Glutamatergic neuron (in vitro differentiated cells): ENCODE measurements at regions not wholly inside any gene's neighbourhood (a gene's known extent, or its start where the extent isn't known, plus 50 kb on each side); places are given as distances from the start of the nearest gene placed in this dataset.

Source experiments
- DNase-seq: peaks from one replicate; pipeline ENCODE4 v3.0.0; 2022
- H3K27ac Mint-ChIP-seq: one replicate; pipeline ENCODE4 v1.8.0; 2020; ENCODE audit warnings: mild to moderate bottlenecking, mixed read lengths, inconsistent platforms; ENCODE audit not compliant: unreplicated experiment
- H3K27me3 Mint-ChIP-seq: one replicate; pipeline ENCODE4 v1.8.0; 2020; ENCODE audit warnings: mild to moderate bottlenecking, moderate library complexity, mixed read lengths, inconsistent platforms; ENCODE audit not compliant: unreplicated experiment
- H3K36me3 Mint-ChIP-seq: one replicate; pipeline ENCODE4 v1.8.0; 2020; ENCODE audit warnings: mild to moderate bottlenecking, mixed read lengths, inconsistent platforms; ENCODE audit not compliant: unreplicated experiment
- H3K4me1 Mint-ChIP-seq: one replicate; pipeline ENCODE4 v1.8.0; 2020; ENCODE audit warnings: mild to moderate bottlenecking, low read depth, mixed read lengths, inconsistent platforms; ENCODE audit not compliant: unreplicated experiment
- H3K4me3 Mint-ChIP-seq: one replicate; pipeline ENCODE4 v1.8.0; 2020; ENCODE audit warnings: mild to moderate bottlenecking, mixed read lengths, inconsistent platforms; ENCODE audit not compliant: unreplicated experiment
- H3K9me3 Mint-ChIP-seq: one replicate; pipeline ENCODE4 v1.8.0; 2020; ENCODE audit warnings: mild to moderate bottlenecking, moderate library complexity, mixed read lengths, inconsistent platforms; ENCODE audit not compliant: unreplicated experiment
- TF ChIP-seq, protein P1 (sequence below): fragments of 200-600 bp; sonication (generic); IDR thresholded peaks from one replicate; pipeline ENCODE4 v1.5.0; 2021; ENCODE audit not compliant: partially characterized antibody, unreplicated experiment

DNA sequence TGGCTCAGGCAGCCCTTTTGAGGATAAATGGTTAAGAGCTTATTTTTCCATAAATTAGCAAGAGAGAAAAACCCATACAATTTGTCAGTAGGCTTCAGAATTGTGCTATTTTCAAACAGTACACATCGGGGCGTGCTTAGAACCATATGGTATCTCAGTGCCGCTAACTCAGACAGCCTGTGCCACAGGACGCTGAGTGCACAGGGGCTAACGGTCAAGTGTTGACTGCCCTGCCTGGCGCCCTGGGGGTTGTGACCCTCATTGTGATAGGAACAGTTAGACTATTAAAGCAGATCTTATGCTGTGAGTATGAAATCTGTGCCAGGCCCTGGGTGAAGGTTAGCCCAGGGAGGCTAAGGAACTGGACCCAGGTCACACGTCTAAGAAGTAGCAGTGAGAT lies 1519.7 kb downstream of the BRD1 start:
- TF ChIP-seq, protein P1, sequence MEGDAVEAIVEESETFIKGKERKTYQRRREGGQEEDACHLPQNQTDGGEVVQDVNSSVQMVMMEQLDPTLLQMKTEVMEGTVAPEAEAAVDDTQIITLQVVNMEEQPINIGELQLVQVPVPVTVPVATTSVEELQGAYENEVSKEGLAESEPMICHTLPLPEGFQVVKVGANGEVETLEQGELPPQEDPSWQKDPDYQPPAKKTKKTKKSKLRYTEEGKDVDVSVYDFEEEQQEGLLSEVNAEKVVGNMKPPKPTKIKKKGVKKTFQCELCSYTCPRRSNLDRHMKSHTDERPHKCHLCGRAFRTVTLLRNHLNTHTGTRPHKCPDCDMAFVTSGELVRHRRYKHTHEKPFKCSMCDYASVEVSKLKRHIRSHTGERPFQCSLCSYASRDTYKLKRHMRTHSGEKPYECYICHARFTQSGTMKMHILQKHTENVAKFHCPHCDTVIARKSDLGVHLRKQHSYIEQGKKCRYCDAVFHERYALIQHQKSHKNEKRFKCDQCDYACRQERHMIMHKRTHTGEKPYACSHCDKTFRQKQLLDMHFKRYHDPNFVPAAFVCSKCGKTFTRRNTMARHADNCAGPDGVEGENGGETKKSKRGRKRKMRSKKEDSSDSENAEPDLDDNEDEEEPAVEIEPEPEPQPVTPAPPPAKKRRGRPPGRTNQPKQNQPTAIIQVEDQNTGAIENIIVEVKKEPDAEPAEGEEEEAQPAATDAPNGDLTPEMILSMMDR = no peak
- Mint-ChIP-seq H3K36me3 (peaks cover 7% of the 10 kb centered on the region), H3K27ac (no peak overlapping the region), H3K4me3 (no peak overlapping the region), H3K27me3 (no peaks in the 10 kb centered on the region), H3K9me3 (peaks cover 7% of the 10 kb centered on the region), H3K4me1 (no peaks in the 10 kb centered on the region)
- DNase-seq = no peak

DNA sequence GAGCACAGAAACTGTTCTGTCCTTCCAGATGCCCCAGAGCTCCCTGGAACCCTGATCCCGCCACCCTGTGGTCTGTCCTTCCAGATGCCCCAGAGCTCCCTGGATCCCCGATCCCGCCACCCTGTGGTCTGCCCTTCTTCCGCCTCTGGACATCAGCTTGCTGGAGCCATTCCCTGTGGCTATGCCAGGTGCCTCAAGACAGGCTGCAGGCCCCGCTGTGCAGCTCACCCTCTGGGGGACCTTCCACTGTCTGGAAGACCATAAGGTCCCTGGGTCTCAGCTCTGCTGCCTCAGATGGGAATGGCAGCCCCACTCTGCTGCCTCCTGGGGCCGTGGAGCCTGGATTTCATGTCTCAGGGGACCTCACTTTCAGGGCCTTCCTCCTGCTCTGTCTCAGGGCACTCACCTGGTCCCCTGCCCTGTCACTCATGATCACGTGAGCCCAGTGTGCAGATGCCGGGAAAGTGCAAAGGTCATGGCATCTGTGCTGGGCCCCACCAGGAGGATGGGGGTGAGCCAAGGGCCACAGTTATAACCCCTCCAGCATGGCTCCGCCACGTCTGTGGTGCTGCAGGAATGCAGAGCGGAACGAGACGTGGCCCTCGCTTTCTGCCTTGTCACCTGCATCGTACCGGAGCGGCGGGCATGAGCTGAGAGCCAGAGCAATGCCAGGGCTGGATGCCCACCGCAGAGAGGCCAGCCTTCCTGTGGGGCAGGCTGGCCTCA lies 1520.7 kb downstream of the BRD1 start:
- TF ChIP-seq, protein P1 = no peak
- Mint-ChIP-seq H3K36me3 (peaks cover 3% of the 10 kb centered on the region), H3K27ac (no peak overlapping the region), H3K4me1 (no peaks in the 10 kb centered on the region), H3K9me3 (peaks cover 9% of the 10 kb centered on the region), H3K27me3 (peaks cover 3% of the 10 kb centered on the region), H3K4me3 (no peak overlapping the region)
- no peak for DNase-seq

DNA sequence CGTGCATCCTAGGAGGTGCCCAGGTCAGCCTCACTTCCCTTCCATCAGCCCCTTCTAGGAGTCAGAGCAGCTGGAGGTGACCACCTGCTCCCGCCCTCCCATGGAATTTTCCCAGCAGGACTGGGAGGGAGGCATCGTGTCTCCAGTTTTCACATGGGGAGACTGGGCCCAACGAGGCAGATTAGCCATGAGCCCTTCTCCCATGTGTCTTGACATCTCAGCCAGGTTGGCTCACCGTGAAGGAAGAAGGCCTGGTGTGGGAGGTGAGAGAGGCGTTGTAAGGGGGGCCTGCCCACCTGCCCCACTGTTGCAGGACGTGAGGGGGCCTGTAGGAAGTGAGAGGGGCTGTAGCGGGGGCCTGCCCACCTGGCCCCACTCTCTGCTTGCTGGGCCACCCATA lies 1521.4 kb downstream of the BRD1 start:
- Mint-ChIP-seq H3K36me3 (no peaks in the 10 kb centered on the region), H3K27me3 (peaks cover 6% of the 10 kb centered on the region), H3K4me1 (no peaks in the 10 kb centered on the region), H3K9me3 (peaks cover 12% of the 10 kb centered on the region), H3K4me3 (no peak overlapping the region), H3K27ac (no peak overlapping the region)
- TF ChIP-seq, protein P1 = no peak
- DNase-seq = no peak

DNA sequence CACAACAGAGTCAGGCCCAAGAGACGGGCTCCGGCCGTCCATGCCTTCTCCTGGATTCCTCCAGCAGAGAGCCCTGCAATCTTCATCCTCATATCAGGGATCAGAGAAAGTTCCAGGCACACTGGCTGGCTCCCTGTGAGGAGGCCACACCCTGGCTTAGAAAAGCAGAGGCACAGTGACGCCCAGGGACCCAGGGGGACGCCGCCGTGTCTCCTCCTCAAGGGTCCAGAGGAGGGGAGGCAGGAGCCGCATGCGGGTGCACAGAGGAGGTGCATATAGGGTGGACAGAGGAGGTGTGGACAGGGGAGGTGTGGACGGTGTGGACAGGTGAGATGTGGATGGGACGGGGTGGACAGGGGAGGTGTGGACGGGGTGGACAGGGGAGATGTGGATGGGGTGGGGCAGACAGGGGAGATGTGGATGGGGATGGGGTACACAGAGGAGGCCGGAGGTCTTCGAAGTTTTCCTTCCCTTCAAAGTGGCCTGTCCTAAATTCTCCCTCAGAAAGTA lies 1521.9 kb downstream of the BRD1 start:
- TF ChIP-seq, protein P1 = no peak
- Mint-ChIP-seq H3K4me1 (no peaks in the 10 kb centered on the region), H3K27ac (no peak overlapping the region), H3K36me3 (no peaks in the 10 kb centered on the region), H3K27me3 (peaks cover 6% of the 10 kb centered on the region), H3K9me3 (peaks cover 12% of the 10 kb centered on the region), H3K4me3 (no peak overlapping the region)
- DNase-seq = no peak

DNA sequence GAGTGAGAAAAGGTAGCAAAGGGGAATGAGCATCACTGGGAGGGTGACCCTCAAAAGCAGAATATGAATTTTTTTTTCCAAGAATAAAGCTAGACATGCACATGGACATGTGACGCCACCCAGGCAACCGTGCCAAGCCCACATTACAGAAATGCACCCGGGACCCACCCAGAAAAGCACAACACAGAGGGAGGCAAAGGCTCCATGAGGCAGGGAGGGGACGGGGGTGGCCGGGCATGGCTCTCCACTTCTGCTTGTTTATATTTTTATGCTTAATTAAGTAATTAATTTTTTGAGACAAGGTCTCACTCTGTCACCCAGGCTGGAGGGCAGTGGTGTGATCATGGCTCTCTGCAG lies 1524.3 kb downstream of the BRD1 start:
- TF ChIP-seq, protein P1 = no peak
- Mint-ChIP-seq H3K36me3 (no peaks in the 10 kb centered on the region), H3K9me3 (peaks cover 11% of the 10 kb centered on the region), H3K4me3 (no peak overlapping the region), H3K27ac (no peak overlapping the region), H3K27me3 (peaks cover 9% of the 10 kb centered on the region), H3K4me1 (no peaks in the 10 kb centered on the region)
- DNase-seq = no peak
